Fibroblast of skin of left biceps (primary cell): ENCODE measurements at regions not wholly inside any gene's neighbourhood (a gene's known extent, or its start where the extent isn't known, plus 50 kb on each side); places are given as distances from the start of the nearest gene placed in this dataset.
A peak's percentile ranks its signal among the peaks of the same experiment; 100 is the strongest.

Experiments
- DNase-seq, 2 experiments: peaks; one replicate each; pipeline ENCODE4 v3.0.0-alpha.2; 2013; ENCODE audit warnings: low read depth in 2 of 2

DNA sequence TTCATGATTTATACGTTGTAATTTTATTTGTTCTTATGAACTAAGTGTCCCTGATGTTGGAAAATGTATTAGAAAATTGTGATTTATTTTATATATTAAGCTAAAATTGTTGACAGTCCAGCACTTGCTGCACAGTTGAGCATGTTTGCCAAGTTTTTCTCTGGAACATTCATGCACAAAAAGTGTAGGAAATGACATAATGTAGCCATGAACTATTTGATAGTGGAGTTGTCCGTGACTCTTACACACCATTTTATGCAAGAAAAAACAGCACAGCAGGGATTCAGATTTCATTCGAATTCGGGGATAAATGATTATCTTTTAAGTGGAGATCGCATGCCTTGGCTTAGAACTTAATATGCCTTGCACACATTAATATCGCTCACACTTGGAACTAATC lies 708.6 kb upstream of the WWC1 start:
- DNase-seq = peak in 1 of 2 experiments; percentile 28

DNA sequence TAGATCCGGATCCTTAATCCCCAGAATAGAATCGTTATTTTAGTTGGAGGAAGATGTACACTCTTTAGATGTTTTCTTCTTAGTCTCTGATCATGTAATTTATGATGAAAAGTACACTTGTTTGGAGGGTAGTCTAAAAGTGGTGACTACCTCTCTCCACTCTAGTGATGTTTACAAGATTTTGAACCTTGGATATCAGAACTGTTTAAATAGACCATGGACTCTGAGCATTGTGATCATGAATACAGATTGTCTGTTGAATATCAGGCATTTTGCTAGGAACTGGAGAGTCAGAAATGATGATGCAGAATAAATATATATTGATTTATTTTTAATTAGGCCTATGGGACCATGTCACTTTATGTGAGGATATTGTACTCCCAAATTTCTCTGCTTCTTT lies 706.3 kb upstream of the WWC1 start:
- no peak for DNase-seq

DNA sequence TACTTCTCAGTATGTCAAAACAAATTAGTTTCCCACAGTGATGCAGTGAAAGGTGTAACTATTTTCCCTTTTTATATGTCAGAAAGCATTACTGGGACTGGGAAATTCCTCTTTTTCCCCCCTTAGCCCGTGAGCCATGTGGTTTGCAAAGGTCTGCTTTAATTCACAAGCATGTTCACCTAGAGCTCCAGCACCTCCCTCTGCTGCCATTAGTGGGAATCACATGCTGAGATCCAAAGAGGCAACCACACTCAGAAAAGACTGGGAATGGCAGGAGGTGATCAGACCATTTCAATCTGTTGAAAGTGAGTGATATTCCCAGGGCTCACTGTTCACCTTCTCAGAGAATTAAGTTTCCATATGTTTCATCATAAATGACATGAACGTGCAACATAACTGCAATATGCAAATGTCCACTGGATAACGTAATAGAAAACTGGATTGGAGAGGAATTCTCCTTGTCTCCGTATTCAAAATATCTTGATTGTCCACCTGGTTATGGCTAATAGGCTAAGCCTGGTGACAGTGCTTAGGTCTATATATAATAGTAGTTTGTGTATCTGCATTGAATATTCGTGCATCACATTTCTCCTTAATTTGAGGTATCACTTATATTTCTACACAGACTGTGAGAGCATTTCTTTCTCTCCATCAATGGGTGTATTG lies 703.5 kb upstream of the WWC1 start:
- no peak for DNase-seq

DNA sequence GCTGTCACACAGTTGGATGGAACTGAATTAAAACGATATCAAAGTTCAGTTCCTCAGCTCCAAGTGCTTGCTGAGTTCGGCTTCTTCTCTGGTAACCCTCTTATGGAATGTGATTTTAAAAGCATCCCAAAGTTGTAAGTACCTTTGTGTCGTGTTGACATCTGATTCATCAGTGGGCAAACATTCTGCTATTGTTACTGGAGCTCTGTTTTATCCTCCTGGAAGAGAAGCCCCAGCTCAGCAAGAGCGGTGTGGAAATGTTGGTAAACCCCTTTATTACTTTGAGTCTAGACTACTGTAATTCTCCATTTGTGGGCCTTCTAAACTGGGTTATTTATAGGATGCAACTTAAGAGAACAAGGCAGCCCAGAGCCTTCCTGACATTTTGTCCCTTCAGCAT lies 699.3 kb upstream of the WWC1 start:
- DNase-seq = no peak

DNA sequence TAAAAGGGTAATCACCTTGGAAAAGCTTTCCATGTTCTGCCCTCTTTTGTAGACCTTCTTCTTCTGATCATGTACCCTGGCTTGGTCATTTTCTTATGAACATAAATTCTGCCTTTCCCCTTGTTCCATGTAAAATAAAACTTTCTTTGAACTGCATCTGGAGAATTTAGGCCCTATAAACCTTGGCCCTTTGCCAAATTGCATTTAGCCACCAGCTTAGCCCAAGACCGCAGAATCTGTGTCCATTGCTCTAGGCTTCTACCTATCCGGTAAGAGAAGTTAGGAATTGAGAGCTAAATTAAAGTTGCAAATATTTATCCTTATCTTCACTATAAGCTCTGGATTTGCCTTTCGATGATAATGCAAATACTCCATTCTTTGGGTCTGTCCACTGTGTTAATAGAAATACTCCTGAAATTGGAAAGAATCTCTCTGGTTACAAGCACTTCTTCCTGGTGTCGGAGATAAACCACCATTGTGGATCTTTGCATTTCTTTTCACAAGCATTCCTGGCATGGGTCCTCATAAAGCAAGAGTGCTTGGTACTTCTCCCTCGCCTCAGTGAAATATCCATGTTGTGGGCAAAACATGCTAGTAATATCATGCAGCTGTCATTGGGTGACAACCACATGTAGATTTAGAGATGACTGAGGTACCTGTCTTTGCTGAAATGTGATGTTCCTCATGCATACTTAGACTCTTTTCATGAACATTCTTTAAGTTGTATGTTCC lies 698.0 kb upstream of the WWC1 start:
- no peak for DNase-seq

DNA sequence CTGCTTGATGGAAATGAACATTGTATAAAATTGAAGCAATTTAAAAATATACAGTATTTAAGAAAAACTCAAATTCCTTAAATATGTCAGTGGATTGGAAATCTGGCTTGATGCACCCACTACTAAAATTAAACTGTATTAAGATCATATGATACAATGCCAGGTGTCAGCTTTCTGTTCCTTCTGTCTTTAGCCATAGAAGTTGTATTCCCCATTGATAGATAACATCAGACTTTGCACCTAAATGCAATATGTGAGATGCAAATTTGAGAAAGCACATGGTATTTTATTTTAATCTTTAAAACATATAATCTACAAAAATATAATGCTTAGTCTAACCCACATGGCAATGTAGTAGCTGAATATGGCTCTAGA lies 697.4 kb upstream of the WWC1 start:
- no peak for DNase-seq

DNA sequence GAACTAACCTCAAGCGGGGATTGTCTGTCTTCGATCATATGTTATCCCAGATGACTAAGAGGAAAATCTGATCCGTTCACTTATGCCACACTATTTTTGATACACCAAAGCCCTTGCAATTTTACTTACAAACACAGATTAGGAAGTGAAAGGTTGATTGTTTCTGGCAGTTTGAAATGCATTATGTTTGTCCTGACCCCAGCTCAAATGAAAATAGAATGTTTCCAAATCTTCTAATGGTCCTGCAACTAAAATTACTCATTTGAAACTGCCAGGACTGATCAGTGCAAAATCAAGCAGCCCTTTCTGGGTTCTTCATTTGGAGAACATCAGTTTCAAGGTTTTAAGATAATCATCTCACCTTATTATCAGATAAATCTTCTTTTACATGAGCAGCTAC lies 696.7 kb upstream of the WWC1 start:
- DNase-seq = no peak

DNA sequence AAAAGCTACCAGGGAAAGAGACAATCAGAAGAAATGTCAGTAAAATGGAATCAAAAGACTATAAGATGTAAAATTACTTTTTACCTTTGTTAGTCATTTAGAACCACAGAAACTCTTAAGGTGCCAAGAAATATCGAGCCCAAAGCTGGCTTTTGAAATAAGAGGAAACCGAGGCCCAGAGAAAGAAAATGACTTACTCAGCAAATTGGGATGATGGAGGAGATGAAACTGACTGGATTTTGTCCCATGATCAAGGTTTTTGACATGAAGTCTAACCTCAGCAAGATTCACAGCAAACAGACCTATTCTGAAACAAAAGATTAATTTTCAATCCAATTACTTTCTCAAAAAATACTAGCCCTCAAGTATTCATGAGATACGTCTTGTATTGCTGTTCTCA lies 696.2 kb upstream of the WWC1 start:
- DNase-seq = no peak

DNA sequence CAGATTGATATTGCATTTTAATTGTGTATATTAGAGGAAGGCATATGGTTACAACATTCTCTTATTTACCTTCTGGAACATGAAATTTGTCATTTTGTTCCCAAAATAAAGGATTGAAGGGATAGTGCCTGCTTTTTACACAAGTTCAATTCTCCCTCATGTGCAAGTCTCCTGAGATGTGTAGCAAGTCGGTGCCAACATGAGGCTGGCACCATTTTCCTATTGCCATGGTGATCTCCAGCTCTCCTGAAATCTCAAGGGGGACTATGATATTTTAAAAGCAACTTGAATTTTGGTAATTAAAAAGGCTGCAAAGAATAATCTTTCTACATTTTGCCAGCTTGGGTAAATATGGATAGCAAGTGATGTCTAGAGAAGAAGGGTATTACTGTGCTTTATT lies 693.3 kb upstream of the WWC1 start:
- no peak for DNase-seq

DNA sequence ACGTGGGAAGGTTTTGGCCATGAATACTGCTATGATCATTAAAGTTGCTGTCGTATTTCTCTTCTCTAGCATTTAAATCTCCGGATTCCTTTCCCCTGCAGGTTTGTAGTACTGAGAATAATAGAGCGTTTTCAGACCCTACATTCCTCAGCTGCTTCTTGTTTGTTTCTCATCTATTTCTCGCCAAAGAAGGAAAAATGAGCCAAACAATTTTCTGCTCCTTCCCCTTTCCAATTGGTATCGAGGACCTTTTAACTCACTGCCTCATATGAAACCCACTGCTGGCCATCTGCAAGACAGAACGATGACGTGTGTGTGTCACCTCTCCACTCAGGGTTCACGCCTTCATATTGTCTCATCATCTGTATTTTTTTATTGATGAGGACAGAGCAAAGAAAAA lies 689.4 kb upstream of the WWC1 start:
- peak in 1 of 2 experiments; percentile 25 for DNase-seq

DNA sequence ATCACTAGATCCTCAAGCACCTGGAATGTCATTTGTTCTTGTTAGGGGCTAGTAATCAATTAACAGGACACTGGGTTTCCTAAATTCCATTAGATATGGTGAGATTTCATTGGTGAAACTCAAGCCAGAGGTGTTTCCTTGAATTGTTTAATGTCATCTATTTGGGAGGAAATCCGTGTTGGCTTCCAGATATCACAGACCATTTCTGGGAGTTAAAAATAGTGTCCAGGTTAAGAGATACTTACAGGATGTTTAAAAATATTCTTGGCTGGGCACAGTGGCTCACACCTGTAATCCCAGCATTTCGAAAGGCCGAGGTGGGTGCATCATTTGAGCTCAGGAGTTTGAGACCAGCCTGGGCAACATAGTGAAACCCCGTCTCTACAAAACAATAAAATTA lies 688.3 kb upstream of the WWC1 start:
- DNase-seq = no peak

DNA sequence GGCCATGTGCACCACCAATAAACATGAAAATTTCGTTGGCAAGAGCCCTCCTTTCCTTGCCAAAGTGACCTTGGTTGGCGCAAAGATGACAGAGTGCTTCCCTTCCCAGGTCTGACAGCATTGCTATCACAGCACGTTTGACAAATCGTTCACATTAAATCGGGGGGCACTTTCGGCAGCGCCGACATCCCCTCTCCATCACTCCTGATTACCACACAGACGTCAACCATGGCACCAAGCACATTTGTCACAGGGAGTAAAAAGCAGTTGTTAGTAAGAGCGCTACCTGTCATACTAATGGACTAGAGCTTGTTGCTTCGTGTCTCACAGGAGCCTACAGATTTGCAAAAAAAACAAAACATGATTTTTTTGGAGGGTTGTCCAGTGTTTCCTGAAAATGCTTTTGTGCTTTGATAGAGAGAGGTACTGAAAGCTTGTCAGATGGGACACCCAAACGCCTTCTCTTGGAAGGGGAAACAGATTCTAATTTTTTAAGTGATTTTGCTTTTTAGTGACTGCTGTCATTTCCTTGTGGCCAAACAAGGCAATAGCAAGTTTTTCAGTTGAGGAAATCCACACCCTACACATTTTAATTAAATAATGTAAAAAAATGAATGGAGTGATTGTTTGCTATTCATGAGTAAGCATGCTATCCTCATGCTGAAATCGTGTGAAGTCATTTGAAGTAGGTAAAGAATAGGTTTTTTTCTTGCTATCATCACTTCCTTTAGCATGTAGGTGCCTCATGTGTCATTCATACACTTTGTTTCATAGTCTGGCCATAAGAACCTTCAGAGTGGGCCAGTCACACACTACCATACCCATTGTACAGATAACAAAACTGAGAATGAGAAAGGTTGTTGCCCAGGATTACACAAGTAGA lies 682.8 kb upstream of the WWC1 start:
- DNase-seq = no peak

DNA sequence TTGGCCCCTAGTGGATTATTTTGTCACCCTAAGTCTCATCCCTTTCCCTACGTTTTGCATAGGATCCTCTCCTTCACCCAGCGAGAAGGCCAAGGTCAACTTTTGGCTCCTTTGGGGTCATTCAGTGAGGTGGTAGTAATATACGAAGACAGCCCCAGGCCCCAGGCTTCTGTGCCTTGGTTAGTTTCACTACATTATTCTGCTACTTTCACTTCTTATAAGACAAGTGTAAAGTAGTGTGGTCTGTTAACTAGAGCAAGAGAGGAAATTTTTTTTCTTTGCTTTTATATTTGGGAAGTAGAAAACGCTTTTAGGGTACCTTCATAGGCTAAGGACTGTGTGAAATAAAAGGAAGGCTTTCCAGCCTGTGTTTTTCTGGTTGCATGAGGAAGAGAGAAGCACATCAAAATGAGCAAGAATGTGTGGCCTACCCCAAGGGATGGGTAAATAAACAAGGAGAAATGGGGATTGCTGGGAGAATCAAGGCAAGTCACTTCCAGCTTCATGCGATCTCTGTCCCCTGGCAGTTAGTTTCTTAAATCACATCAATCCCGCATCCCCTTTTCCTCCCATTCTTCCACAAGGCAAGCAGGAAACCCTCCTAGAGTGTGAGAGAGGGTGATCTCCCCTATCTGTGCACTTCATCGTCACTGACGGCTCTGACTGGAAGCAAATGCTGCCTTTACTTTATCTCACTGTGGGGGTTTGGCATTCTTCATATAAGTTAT lies 677.0 kb upstream of the WWC1 start:
- DNase-seq = no peak

DNA sequence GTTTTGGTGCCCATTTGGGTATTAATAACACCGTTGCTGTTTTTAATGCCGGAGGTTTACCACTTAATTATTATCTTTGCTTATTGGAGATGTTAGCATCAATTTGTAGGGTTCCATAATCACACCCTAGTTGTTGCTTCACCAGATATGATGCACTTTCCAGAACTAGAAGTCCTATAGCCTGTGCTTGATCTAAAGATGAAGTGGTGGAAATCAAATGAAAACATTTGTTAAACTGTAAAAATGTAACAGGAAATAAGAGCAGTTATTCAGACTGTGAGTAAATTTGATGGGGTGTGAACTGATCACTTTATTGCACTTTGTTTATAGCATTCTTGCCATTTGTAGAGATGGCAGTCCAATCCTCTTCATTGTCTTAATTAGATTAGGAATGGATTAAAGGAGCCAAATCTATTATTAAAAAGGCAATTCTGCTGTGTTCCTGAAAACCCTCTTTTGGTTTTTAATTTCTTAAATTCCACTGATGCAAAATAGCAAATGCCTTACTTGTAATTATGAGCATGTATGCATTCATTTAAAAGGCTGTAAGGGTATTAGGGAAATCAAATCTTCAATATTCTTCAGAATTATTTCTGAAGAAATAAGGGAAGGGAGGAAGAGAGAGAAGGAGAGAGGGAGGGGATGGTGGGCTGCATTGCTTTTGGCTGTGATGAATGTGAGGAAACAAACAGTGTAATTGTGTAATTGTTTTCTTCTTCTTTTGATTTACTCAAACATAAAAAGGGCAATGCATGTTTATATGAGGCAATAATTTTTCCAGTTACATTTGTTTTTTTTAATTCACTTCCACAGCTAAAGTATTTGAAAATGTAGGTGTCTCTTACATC lies 675.2 kb upstream of the WWC1 start:
- DNase-seq = no peak

DNA sequence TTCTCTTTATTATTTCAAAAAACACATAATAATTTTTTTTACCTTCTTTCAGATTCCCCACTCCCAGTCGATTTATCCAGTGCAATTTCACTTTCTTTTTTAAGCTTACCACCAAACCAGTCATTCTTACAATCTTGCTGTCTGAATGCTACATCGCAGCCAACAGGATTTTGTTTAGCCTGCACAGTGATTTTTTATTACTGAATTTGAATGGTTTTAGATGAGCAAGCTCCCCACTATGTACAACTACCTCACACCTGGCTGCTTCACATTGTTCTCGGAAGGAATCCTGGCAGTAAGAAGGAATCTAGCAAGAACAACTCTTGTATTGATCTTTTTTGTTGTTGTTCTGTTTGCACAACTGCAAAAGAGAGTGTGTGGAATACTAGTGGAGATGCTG lies 668.1 kb upstream of the WWC1 start:
- no peak for DNase-seq

DNA sequence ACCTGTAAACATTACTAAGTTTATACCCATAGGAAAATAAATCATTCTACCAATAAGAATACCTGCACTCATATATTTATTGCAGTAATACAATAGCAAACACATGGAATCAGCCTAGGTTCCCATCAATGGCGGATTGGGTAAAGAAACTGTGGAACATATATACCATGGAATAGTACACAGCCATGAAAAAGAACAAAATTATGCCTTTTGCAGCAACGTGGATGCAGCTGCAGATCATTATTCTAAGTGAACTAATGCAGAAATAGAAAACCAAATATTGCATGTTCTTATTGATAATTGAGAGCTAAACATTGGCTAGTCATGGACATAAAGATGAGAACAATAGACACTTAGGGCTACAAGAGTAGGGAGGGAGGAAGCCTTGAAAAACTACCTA lies 667.4 kb upstream of the WWC1 start:
- DNase-seq = no peak

DNA sequence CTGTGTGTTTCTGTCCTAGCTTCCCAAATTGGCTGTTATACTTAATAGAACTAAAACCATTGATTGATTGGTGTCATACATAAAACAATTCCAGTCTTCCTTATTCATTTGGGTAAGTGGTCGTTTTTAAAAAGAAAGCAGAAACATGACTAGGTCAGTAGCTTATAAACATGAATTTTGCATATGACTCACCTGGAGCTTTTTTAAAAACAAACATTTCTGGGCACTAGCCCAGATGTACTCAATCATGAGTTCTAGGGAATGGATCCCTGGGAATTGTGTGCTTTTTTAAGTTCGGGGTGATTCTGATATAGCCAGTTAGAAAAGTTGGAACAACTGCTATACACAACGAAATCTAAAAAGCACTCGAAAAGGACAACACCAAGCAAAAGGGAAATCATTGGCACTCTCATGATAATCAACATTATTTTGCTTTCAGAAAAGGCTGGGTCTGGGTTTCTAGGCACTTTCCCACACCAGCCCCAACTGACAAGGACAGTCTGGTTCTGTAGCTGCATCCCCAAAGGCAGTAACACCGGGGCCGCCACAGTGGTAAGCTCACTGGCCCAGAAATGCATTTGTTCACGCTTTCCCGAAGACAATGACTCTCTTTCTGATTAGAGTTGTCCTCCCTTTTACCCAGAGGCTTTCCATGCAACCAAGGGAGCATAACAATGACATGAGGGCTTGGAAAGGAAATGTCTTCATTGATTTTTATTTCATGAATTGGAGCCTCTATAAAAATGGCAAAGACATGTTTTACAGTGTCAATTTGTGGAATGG lies 664.9 kb upstream of the WWC1 start:
- DNase-seq = no peak

DNA sequence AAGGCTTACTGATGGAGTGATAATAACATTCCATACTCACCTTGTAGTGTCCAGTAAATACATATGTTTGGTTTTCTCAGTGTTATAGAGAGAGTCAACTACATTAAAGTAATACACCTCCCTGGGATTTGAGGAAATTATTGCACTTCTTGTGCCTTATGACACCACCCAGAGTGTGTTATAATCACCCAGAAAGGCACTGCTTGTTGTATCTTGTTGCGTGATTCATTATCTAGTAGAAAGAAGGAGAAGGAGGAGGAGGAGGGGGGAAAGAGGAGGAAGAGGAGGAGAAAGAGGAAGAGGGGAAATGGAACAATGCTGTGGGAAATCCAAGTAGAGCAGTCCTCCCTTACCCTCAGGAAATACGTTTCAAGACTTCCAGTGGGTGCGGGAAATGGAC lies 661.8 kb upstream of the WWC1 start:
- DNase-seq = no peak

DNA sequence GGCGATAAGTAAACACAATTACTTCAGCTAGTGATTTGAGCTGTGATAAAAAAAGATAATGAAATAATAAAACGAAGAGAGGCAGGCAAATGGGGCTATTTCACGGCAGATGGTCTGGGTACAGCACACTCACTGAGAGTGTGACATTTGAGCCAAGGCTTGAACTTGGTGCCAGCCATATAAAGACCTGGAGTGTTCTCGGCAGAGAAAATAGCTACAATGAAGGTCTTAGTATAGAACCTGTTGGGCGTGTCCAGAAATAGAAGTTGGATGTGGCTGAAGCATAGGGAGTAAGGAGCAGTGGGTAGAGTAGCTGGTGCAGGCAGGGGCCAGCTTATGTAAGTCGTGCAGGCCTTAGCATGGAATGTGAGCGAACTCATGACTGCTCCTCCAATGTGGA lies 660.3 kb upstream of the WWC1 start:
- DNase-seq = no peak

DNA sequence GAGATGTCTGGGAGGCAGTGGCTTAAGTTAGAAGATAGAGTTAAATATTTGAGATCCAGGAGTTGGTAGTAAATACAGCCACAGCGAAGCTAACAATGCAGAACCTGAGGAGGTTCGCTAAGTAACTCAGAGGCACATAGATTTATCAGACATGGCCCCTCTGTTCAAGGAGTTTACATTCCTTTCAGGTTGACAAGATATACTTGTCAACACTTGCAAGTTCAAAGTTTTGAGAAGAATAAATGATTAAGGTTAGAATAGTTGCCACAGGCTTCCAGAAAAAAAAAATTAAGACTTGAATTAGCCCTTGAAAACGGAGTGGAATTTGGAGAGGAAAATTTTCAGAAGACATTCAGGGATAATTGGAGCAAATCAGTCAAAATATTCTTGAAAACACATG lies 658.3 kb upstream of the WWC1 start:
- no peak for DNase-seq
